Mesenteric fat pad (tissue), 1 donor: ENCODE measurements at regions not wholly inside any gene's neighbourhood (a gene's known extent, or its start where the extent isn't known, plus 50 kb on each side); places are given as distances from the start of the nearest gene placed in this dataset.

ENCODE experiments used
- DNase-seq: peaks from one replicate; pipeline ENCODE4 v3.0.0-alpha.2; 2020; ENCODE audit warnings: low spot score
- donor health status: DM: yes; HTN: yes; CAD: no.

DNA sequence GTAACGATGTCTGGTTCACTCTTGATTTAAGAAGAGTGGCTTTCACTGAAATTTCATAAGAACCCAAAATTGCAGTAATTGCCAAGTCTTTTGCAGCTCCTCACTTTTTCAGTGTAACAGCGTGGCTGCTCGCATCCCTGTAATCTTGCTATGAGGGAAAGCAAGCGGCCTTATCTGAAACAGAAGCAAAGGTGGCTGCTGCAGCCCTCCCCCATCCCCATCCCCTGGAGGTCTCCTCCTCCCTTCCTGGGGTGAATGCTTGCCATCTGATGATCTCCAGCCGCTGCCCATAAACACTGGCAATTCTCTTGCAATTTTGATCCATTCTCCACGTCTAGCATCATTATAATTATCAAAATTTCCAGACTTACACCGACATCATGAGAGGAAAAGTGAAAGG lies 182.5 kb upstream of the ASIC2 start:
- DNase-seq = no peak

- no peak for DNase-seq
Measured at GRCh38 chr17:33481652-33482051, 188.6 kb upstream of the ASIC2 start.

GRCh38 chr17:33482636-33483035 lies 189.5 kb upstream of the ASIC2 start:
- no peak for DNase-seq

GRCh38 chr17:33484559-33484958 lies 191.5 kb upstream of the ASIC2 start:
- no peak for DNase-seq

GRCh38 chr17:33486135-33486885 lies 193.2 kb upstream of the ASIC2 start:
- no peak for DNase-seq

DNA sequence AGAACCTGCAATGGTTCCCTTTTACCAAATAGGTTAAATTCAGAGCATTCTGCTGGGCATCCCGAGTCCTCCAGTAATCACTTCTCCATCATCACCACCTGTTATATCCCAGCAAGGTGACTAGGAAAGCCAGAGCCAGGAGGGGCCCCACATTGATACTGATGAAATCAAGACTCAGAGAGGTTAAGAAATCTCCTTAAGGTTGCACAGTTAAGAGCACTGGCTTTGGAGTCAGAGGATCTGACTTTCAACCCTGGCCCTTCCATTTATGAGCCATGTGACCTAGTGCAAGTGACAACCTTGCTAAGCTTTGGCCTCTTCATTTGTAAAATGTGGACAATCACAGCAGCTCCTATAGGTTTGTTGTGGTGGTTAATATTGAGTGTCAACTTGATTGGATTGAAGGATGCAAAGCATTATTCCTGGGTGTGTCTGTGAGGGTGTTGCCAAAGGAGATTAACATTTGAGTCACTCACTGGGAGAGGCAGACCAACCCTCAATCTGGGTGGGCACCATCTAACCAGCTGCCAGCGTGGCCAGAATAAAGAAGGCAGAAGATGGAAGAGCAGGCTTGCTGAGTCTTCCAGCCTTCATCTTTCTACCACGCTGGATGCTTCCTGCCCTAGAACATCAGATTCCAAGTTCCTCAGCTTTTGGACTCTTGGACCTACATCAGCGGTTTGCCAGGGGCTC lies 194.2 kb upstream of the ASIC2 start:
- DNase-seq = no peak

DNA sequence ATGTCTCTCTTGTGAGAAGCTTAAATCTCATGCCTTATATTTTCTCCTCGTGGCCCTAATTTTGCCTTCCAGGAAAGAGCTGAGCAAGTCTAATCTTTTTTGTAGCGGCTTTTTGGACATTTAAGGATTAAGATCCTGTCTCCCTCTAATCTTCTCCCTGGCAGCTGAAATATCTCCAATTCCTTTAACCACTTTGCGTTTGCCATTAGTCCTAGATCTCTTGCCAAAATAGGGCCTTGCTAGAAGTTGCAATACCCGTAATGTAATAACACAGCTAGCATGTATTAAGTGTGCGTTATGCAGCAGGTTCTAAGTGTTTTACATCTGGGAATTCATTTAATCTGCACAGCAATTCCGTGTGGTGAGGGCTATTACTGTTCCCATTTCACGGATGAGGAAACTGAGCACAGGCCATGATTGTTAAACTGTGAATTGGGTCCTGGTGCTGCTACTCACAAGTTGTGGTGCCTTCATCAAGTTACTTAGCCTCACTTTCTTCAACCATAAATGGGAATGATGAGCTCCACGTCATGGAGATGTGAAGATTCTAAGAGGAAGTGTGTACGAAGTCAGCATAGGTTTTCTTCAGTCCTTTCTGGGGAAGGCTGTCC lies 198.9 kb upstream of the ASIC2 start:
- no peak for DNase-seq

DNA sequence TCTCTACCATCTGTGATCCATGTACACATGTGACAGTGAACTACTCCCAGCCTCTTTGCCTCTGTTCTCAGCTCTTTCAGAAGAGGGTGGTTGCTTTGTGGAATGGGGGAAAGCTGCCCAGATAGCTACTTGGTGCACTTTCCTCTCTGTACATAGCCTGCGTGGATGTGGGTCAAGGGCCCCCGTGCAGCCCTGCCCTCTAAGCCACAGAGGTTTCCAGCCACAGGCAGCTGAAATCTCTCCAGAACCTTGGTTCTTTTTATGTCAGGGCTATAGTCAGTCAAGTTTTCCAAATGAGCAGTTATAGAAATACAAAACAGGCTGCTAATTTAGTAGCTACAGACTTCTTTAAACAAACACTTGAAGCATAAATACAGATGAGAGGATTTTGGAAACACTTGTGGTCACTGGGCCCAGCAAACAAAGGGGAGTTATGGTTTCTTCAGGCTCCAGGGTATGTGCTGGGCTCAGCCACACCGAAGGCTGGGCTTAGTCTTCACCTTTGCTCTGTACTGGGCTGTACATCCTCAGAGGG lies 199.7 kb upstream of the ASIC2 start:
- no peak for DNase-seq

DNA sequence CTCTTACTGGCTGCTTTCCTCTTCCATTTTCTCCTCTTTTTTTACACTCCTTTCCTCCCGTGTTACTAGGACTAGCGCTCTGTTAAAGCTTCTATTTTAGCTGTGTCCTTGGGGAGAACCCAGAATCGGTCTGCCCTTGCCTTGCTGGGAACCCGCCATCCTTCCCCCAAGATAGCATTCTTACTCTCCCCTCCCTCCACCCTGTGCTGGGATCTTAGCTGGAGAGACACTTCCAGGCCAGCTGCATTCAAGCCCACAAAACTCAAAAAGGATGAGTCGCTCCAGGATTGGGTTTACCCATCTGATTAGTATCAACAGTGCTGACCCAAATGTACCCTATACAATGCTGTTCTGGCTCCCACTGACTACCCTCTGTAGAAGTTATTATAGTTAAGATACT lies 200.5 kb upstream of the ASIC2 start:
- DNase-seq = no peak

GRCh38 chr17:33494151-33494550 lies 201.1 kb upstream of the ASIC2 start:
- DNase-seq = no peak

DNA sequence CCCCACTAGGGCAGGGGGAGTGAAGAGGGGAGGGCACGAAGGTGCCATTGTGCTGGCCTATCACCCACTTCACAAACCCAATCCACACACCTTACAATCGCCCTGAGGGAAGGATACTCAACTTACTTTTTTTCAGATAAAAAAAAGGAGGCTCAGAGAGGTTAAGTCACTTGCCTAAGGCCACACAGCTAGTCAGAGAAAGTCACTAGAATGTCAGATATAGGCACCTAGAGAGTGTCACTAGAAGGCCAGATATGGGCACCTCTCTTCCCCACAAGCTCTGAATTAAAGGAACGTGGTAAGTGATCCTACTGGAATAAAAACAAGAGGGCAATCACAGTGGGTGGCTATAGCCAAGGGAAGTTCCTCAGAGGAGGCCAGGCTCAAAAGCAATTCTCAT lies 204.5 kb upstream of the ASIC2 start:
- DNase-seq = no peak

- no peak for DNase-seq
Measured at GRCh38 chr17:33498069-33498468, 205.0 kb upstream of the ASIC2 start.

DNA sequence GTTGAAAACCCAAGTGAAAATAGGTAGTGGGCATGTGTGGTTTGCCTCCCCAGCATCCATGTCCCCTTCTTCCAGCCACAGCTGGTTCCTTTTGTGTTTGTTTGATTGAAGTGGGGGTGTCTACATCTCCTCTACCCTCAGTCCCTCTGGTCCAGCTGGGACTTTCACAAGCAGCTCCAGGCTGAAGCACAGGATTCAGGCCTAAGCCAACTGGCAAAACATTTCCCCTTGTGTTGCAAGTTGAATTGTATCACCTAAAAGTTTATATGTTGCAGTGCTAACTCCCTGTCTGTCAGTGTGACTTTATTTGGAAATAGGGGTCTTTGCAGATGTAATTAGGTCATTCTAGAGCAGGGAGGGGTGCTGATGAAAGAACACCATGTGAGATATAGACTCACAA lies 205.9 kb upstream of the ASIC2 start:
- DNase-seq = no peak

DNA sequence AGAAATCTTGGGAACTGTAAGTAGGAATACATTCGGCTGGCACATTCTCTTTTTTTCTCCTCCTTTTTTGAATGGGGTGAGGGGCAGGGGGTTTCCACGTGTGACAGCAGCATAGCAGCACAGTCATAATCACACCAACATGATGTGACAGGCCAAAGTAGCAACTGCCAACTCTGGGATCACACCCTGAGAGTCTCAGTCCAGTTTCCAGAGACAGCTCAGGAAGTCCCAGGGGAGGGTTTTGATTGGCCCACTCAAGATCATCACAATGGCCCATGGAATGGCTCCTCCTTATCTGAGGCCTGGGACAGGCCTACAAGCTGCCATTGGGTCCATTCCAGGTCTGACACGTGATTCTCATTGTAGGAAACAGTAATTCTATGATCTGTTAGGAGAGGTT lies 207.1 kb upstream of the ASIC2 start:
- DNase-seq = no peak

GRCh38 chr17:33501185-33501584 lies 208.1 kb upstream of the ASIC2 start:
- no peak for DNase-seq

DNA sequence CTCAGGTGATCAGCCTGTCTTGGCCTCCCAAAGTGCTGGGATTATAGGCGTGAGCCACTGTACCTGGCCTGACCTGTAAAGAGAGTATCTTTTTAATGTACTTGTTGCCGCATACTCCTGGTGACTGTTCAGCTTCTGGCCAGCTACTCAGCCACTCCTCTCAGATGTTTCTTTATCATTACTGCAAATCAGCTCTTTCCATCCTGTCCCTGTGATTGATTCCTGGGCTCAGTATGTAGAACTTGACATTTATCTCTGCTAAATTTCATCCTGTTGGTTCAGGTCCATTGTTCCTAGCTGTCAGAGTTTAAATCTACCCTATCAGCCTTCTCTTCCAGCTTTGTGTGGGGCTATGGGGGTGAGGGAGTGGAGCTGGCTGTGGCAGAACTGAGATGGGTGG lies 211.5 kb upstream of the ASIC2 start:
- DNase-seq = no peak

DNA sequence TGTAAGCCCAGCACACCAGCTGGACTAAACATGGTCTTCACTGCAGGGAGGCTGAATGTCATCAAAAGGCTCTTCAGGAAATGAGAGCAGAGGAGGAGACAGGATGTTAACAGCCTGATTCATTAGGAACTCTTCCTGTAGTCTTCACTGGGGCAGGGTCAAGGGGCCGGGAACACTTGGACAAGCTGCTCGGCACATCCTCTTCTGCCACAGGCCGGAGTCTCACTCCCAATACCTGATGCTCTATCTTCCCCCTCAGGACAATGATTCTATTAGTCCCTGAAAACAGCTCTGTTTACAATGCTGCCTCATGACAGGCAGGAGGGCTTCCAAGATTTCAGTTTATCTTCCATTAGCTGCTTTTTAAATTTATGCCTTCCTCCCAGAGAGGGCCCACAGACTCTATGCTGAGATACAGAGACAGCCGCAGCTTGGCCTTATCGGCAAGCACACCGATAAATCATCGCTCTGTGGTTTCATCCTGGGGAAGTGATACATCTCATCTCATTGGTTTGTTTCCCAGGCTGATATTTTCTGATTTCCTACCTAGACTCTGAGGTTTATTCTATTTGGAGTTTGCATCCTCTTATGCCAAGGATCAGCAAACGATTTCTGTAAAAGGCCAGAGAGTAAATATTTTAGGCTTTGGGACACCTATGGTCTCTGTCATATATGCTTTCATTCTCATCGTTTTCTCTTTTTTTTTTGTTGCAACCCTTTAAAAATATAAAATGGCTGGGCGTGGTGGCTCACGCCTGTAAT lies 214.0 kb upstream of the ASIC2 start:
- no peak for DNase-seq

GRCh38 chr17:33508215-33508614 lies 215.1 kb upstream of the ASIC2 start:
- DNase-seq = no peak

DNA sequence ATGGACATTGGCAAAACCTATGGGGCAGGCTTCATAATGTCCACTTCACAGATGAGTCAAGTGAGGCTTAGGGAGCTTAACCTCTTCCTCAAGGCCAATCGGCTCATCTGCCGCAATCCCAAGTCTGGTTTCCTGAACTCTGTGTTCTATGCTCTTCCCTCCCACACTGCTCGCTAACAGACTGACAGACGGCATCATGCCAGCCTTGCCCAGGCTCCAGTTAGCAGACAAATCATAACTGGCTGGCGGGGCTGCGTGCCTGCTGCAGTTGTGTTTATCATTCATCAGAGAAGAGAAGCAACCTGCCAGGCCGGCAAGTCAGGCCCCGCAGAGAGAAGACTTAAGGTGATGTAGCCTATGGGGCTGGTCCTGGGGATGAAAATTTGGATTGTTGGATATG lies 216.2 kb upstream of the ASIC2 start:
- no peak for DNase-seq

DNA sequence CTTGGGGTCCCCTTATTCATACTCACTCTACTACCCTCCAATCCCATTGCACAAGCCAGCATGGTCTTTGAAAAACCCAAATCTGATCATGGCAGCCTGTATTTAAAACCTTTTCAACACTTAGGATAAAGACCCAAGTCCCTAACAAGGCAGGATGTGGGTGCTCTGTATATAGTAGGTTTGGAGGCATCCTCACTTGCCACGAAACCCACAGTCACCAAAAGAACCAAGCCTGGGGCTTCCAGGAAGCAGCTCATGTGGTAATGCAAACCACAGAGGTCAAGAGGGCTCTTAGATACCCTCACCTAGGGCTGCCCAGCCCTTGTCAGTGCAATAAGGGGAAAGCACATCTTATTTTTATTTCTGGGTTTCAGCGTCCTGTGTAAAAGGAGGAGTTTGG lies 218.6 kb upstream of the ASIC2 start:
- no peak for DNase-seq

- no peak for DNase-seq
Measured at GRCh38 chr17:33512113-33512512, 219.0 kb upstream of the ASIC2 start.

DNA sequence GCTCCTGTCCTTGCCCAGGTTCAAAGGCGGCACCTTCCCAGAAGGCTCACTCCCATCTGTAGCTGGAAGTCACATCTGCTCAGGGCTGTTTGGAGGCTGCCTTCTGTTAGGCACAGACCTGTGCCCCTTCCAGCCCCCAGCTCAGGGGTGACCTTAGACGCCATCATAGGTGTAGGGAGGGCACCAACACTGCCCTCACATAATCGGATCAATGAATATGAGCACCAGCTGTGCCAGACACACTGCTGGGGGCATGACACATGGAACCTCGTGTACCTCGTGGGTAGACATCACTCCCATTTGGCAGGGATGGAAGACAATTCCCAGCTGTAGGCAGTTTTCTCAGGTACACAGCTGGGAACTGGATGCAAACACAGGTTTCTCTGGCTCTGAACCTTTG lies 220.7 kb upstream of the ASIC2 start:
- no peak for DNase-seq
